Nephron progenitor cell (in vitro differentiated cells): ENCODE measurements at regions not wholly inside any gene's neighbourhood (a gene's known extent, or its start where the extent isn't known, plus 50 kb on each side); places are given as distances from the start of the nearest gene placed in this dataset.

Experiments used
- DNase-seq: peaks from one replicate; pipeline ENCODE4 v3.0.0; 2021
- H3K27ac Mint-ChIP-seq: 2 replicates; pipeline ENCODE4 v1.8.0; 2021; ENCODE audit warnings: mild to moderate bottlenecking, moderate library complexity, mixed read lengths
- H3K27me3 Mint-ChIP-seq: 2 replicates; pipeline ENCODE4 v1.8.0; 2021; ENCODE audit warnings: mild to moderate bottlenecking, low read depth, mixed read lengths; ENCODE audit not compliant: poor library complexity
- H3K36me3 Mint-ChIP-seq: 2 replicates; pipeline ENCODE4 v1.8.0; 2021; ENCODE audit warnings: low read depth, mixed read lengths
- H3K4me1 Mint-ChIP-seq: 2 replicates; pipeline ENCODE4 v1.8.0; 2021; ENCODE audit warnings: mixed read lengths
- H3K4me3 Mint-ChIP-seq: 2 replicates; pipeline ENCODE4 v1.8.0; 2021; ENCODE audit warnings: mild to moderate bottlenecking, moderate library complexity, mixed read lengths
- H3K9me3 Mint-ChIP-seq: 2 replicates; pipeline ENCODE4 v1.8.0; 2021; ENCODE audit warnings: mild to moderate bottlenecking, moderate library complexity, mixed read lengths
- TF ChIP-seq, protein P1 (sequence below): fragments of 200-600 bp; sonication (generic); IDR thresholded peaks from 2 replicates; pipeline ENCODE4 v1.5.0; 2021; ENCODE audit warnings: antibody characterized with exemption

DNA sequence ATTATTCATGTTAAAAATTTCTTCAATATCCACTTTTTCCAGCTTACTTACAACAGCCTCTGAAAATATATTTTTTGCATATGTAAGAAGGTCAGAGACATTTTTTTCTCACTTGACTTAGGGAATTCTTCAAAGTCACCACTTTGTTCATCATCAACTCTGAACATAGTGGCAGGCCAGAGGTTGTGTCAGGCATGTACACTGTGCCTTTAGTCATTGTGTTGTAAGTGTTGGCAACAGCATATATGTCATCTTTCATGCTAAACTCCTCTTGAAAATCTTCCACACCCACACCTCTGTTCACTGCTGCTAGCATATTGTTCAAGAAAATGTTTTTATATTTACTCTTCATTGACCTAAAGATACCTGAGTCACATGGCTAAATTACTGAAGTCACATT lies 52.2 kb upstream of the ACVR1 start:
- peaks cover 17% of the 10 kb centered on the region for H3K27me3 Mint-ChIP-seq
- H3K4me3 Mint-ChIP-seq: no peak overlapping the region
- H3K4me1 Mint-ChIP-seq: peaks cover 29% of the 10 kb centered on the region
- H3K9me3 Mint-ChIP-seq: peaks cover 3% of the 10 kb centered on the region
- no peak overlapping the region for H3K27ac Mint-ChIP-seq
- DNase-seq: no peak
- TF ChIP-seq, protein P1, sequence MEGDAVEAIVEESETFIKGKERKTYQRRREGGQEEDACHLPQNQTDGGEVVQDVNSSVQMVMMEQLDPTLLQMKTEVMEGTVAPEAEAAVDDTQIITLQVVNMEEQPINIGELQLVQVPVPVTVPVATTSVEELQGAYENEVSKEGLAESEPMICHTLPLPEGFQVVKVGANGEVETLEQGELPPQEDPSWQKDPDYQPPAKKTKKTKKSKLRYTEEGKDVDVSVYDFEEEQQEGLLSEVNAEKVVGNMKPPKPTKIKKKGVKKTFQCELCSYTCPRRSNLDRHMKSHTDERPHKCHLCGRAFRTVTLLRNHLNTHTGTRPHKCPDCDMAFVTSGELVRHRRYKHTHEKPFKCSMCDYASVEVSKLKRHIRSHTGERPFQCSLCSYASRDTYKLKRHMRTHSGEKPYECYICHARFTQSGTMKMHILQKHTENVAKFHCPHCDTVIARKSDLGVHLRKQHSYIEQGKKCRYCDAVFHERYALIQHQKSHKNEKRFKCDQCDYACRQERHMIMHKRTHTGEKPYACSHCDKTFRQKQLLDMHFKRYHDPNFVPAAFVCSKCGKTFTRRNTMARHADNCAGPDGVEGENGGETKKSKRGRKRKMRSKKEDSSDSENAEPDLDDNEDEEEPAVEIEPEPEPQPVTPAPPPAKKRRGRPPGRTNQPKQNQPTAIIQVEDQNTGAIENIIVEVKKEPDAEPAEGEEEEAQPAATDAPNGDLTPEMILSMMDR: no peak
- no peaks in the 10 kb centered on the region for H3K36me3 Mint-ChIP-seq

- Mint-ChIP-seq H3K9me3 (peaks cover 3% of the 10 kb centered on the region), H3K36me3 (no peaks in the 10 kb centered on the region), H3K4me3 (no peak overlapping the region), H3K4me1 (peaks cover 17% of the 10 kb centered on the region), H3K27ac (no peak overlapping the region), H3K27me3 (peaks cover 9% of the 10 kb centered on the region)
- TF ChIP-seq, protein P1: no peak
- no peak for DNase-seq
These were observed 51.0 kb upstream of the ACVR1 start for GRCh38 chr2:157927155-157927554.
